ENCODE measurements at regions not wholly inside any gene's neighbourhood (a gene's known extent, or its start where the extent isn't known, plus 50 kb on each side); places are given as distances from the start of the nearest gene placed in this dataset.

- ATAC-seq (ENCODE audit: insufficient read depth, low FRiP score) (no peak), DNase-seq (no peak)
- no peaks in the 10 kb centered on the region for H3K27me3 ChIP-seq (ENCODE audit: control insufficient read depth in 3 of 3, insufficient read depth in 3 of 3, low read length in 2 of 3)
- 89 to 94% methylated on average over 3 of the region's 3 CpGs for WGBS, 2 donors
- no peak overlapping the region for H3K9ac ChIP-seq (ENCODE audit: insufficient read depth in 1 of 2, low read length in 2 of 2)
- no peaks in the 10 kb centered on the region for H3K9me3 ChIP-seq (ENCODE audit: control insufficient read depth in 4 of 4, insufficient read depth in 3 of 4, low read length in 3 of 4)
- no peak for TF ChIP-seq CTCF (IDR thresholded peaks at IDR 0.05; ENCODE audit: control extremely low read depth, extremely low read depth)
- peaks cover 0 to 13% (median 8%) of the 10 kb centered on the region in 5 donors for H3K4me1 ChIP-seq (ENCODE audit: control insufficient read depth in 5 of 5, insufficient read depth in 5 of 5, low read length in 5 of 5)
- H3K4me3 ChIP-seq, result no peak overlapping the region
- H3K36me3 ChIP-seq (ENCODE audit: control insufficient read depth in 4 of 4, insufficient read depth in 4 of 4, low read length in 4 of 4), result no peaks in the 10 kb centered on the region
- H3K27ac ChIP-seq (ENCODE audit: low read depth in 1 of 2, low read length in 1 of 2), result no peak overlapping the region
Observed at GRCh38 chr21:38173276-38174035, 83.3 kb upstream of the KCNJ15 start.

- ATAC-seq (ENCODE audit: insufficient read depth, low FRiP score) (no peak), DNase-seq (no peak)
- 58% methylated on average over 1 of the region's 1 CpG for WGBS, 2 donors
- Histone ChIP-seq H3K4me1 (ENCODE audit: control insufficient read depth in 5 of 5, insufficient read depth in 5 of 5, low read length in 5 of 5) (peaks cover 0 to 14% (median 8%) of the 10 kb centered on the region in 5 donors), H3K4me3 (no peak overlapping the region), H3K27me3 (ENCODE audit: control insufficient read depth in 3 of 3, insufficient read depth in 3 of 3, low read length in 2 of 3) (no peaks in the 10 kb centered on the region), H3K36me3 (ENCODE audit: control insufficient read depth in 4 of 4, insufficient read depth in 4 of 4, low read length in 4 of 4) (no peaks in the 10 kb centered on the region), H3K9ac (ENCODE audit: insufficient read depth in 1 of 2, low read length in 2 of 2) (no peak overlapping the region), H3K9me3 (ENCODE audit: control insufficient read depth in 4 of 4, insufficient read depth in 3 of 4, low read length in 3 of 4) (peaks cover 0 to 3% (median 0%) of the 10 kb centered on the region in 4 donors), H3K27ac (ENCODE audit: low read depth in 1 of 2, low read length in 1 of 2) (no peak overlapping the region)
- no peak for TF ChIP-seq CTCF (IDR thresholded peaks at IDR 0.05; ENCODE audit: control extremely low read depth, extremely low read depth)
Observed at GRCh38 chr21:38175306-38175705, 81.5 kb upstream of the KCNJ15 start.

- Histone ChIP-seq H3K27ac (ENCODE audit: low read depth in 1 of 2, low read length in 1 of 2) (no peak overlapping the region), H3K36me3 (ENCODE audit: control insufficient read depth in 4 of 4, insufficient read depth in 4 of 4, low read length in 4 of 4) (no peaks in the 10 kb centered on the region), H3K4me1 (ENCODE audit: control insufficient read depth in 5 of 5, insufficient read depth in 5 of 5, low read length in 5 of 5) (peaks cover 0 to 4% (median 0%) of the 10 kb centered on the region in 5 donors), H3K27me3 (ENCODE audit: control insufficient read depth in 3 of 3, insufficient read depth in 3 of 3, low read length in 2 of 3) (no peaks in the 10 kb centered on the region), H3K4me3 (no peak overlapping the region), H3K9ac (ENCODE audit: insufficient read depth in 1 of 2, low read length in 2 of 2) (no peak overlapping the region), H3K9me3 (ENCODE audit: control insufficient read depth in 4 of 4, insufficient read depth in 3 of 4, low read length in 3 of 4) (peaks cover 0 to 3% (median 0%) of the 10 kb centered on the region in 4 donors)
- TF ChIP-seq CTCF (IDR thresholded peaks at IDR 0.05; ENCODE audit: control extremely low read depth, extremely low read depth), result no peak
- 85 to 96% methylated on average over 2 to 5 of the region's 5 CpGs for WGBS, 2 donors
- DNase-seq (no peak), ATAC-seq (ENCODE audit: insufficient read depth, low FRiP score) (no peak)
Observed at GRCh38 chr21:38177919-38178652, 78.7 kb upstream of the KCNJ15 start.

Measured in lung (tissue), 11 donors.